Osteoblast (primary cell): ENCODE measurements at regions not wholly inside any gene's neighbourhood (a gene's known extent, or its start where the extent isn't known, plus 50 kb on each side); places are given as distances from the start of the nearest gene placed in this dataset.

Source experiments
- DNase-seq: peaks from one replicate; pipeline ENCODE4 v3.0.0; 2011; ENCODE audit warnings: low spot score, mixed read lengths; ENCODE audit not compliant: insufficient read length; ENCODE audit errors: missing footprints
- H2AFZ ChIP-seq: 2 replicates; pipeline ENCODE4 v1.6.0; 2011; ENCODE audit warnings: mild to moderate bottlenecking, low read length
- H3K27ac ChIP-seq: 2 replicates; pipeline ENCODE4 v1.5.1; 2011; ENCODE audit warnings: mild to moderate bottlenecking, low read depth, low read length, moderate library complexity
- H3K27me3 ChIP-seq: 2 replicates; pipeline ENCODE4 v1.6.0; 2012; ENCODE audit warnings: mild to moderate bottlenecking, control low read depth, inconsistent platforms, low read length, moderate library complexity; ENCODE audit not compliant: insufficient read depth
- H3K36me3 ChIP-seq: 2 replicates; pipeline ENCODE4 v1.5.1; 2011; ENCODE audit warnings: mild to moderate bottlenecking, low read length, control low read depth, moderate library complexity; ENCODE audit not compliant: insufficient read depth
- H3K4me1 ChIP-seq: 2 replicates; pipeline ENCODE4 v1.5.1; 2011; ENCODE audit warnings: mild to moderate bottlenecking, low read length, control low read depth, moderate library complexity; ENCODE audit not compliant: insufficient read depth
- H3K4me2 ChIP-seq: 2 replicates; pipeline ENCODE4 v1.6.0; 2011; ENCODE audit warnings: mild to moderate bottlenecking, low read length; ENCODE audit not compliant: insufficient read depth
- H3K4me3 ChIP-seq: fragments of 200-600 bp; sonication (generic); 3 replicates; pipeline ENCODE4 v1.5.1; 2012; ENCODE audit warnings: mild to moderate bottlenecking, low read length, inconsistent platforms; ENCODE audit not compliant: insufficient read depth
- H3K79me2 ChIP-seq: 2 replicates; pipeline ENCODE4 v1.6.0; 2012; ENCODE audit warnings: mild to moderate bottlenecking, low read length, control low read depth, inconsistent platforms; ENCODE audit not compliant: insufficient read depth
- H3K9me3 ChIP-seq: 2 replicates; pipeline ENCODE4 v1.5.1; 2011; ENCODE audit warnings: low read depth, low read length, control low read depth
- H4K20me1 ChIP-seq: 2 replicates; pipeline ENCODE4 v1.6.0; 2012; ENCODE audit warnings: mild to moderate bottlenecking, low read length, control low read depth; ENCODE audit not compliant: insufficient read depth
- CTCF ChIP-seq: IDR thresholded peaks from 2 replicates; pipeline ENCODE4 v1.5.1; 2011; ENCODE audit warnings: mild to moderate bottlenecking, low read depth, low read length, moderate library complexity; ENCODE audit errors: extremely low read depth

GRCh38 chr4:35653451-35653850 lies 590.9 kb downstream of the ARAP2 start:
- H3K27ac ChIP-seq = no peak overlapping the region
- H3K36me3 ChIP-seq = no peaks in the 10 kb centered on the region

GRCh38 chr4:35673137-35673536 lies 571.2 kb downstream of the ARAP2 start:
- H3K4me2 ChIP-seq = no peak overlapping the region
- H3K27me3 ChIP-seq = no peaks in the 10 kb centered on the region
- no peak overlapping the region for H3K27ac ChIP-seq
- H3K9me3 ChIP-seq = no peaks in the 10 kb centered on the region
- H3K79me2 ChIP-seq = no peaks in the 10 kb centered on the region
- H2AFZ ChIP-seq = no peak overlapping the region
- DNase-seq = no peak
- no peaks in the 10 kb centered on the region for H3K36me3 ChIP-seq
- H4K20me1 ChIP-seq = no peaks in the 10 kb centered on the region
- H3K4me1 ChIP-seq = no peaks in the 10 kb centered on the region
- TF ChIP-seq CTCF = no peak
- no peak overlapping the region for H3K4me3 ChIP-seq

More at GRCh38 chr4:35653451-35653850, 590.9 kb downstream of the ARAP2 start:
- Histone ChIP-seq H3K4me3 (no peak overlapping the region), H3K9me3 (peaks cover 3% of the 10 kb centered on the region), H2AFZ (no peak overlapping the region), H3K4me2 (no peak overlapping the region), H3K4me1 (no peaks in the 10 kb centered on the region), H3K27me3 (no peaks in the 10 kb centered on the region), H4K20me1 (no peaks in the 10 kb centered on the region), H3K79me2 (no peaks in the 10 kb centered on the region)
- DNase-seq = no peak
- no peak for TF ChIP-seq CTCF

- Histone ChIP-seq H3K36me3 (no peaks in the 10 kb centered on the region), H4K20me1 (no peaks in the 10 kb centered on the region), H2AFZ (no peak overlapping the region), H3K4me3 (no peak overlapping the region), H3K4me2 (no peak overlapping the region), H3K4me1 (no peaks in the 10 kb centered on the region), H3K9me3 (no peaks in the 10 kb centered on the region), H3K27me3 (no peaks in the 10 kb centered on the region), H3K79me2 (no peaks in the 10 kb centered on the region), H3K27ac (no peak overlapping the region)
- TF ChIP-seq CTCF = no peak
- no peak for DNase-seq
These were observed 559.6 kb downstream of the ARAP2 start for GRCh38 chr4:35684755-35685154.

- Histone ChIP-seq H4K20me1 (no peaks in the 10 kb centered on the region), H3K27me3 (no peaks in the 10 kb centered on the region), H3K4me3 (no peak overlapping the region), H2AFZ (no peak overlapping the region), H3K36me3 (no peaks in the 10 kb centered on the region), H3K27ac (no peak overlapping the region), H3K79me2 (no peaks in the 10 kb centered on the region), H3K4me2 (no peak overlapping the region), H3K4me1 (no peaks in the 10 kb centered on the region), H3K9me3 (no peaks in the 10 kb centered on the region)
- no peak for TF ChIP-seq CTCF
- DNase-seq = no peak
These were observed 554.4 kb downstream of the ARAP2 start for GRCh38 chr4:35689870-35690269.
